ENCODE measurements at regions not wholly inside any gene's neighbourhood (a gene's known extent, or its start where the extent isn't known, plus 50 kb on each side); places are given as distances from the start of the nearest gene placed in this dataset.

DNA sequence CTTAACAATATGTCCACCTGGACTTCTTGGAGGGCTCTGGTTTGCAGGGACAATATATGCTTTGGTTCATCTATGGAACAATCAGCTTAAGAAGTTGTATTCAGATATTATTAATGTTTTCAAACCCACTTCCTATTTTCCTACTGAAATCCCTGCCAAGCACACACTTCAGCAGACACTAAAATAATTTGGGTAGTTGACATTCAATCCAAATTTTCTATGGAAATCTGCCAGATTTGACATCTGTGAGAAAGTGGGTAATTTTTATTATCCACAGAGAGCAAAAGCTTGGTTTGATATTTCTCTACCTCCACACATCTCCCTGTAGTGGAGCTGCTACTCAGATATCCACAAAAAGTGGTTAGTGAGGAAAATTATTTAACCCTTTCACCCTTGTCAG is 378.8 kb upstream of the SOX5 start:
- Histone ChIP-seq H3K9me1 (replicated peaks; ENCODE audit: control insufficient read depth, extremely low read depth, insufficient read depth, low read length) (no peaks in the 10 kb centered on the region), H3K79me2 (ENCODE audit: control insufficient read depth, insufficient read depth, low read length) (no peaks in the 10 kb centered on the region), H3K9me3 (replicated peaks; ENCODE audit: control insufficient read depth, insufficient read depth, low read length) (no peaks in the 10 kb centered on the region), H2AFZ (ENCODE audit: low read depth, low read length) (no peak overlapping the region), H3K4me3 (replicated peaks in 1 of 3; ENCODE audit: insufficient read depth in 1 of 3, low read depth in 1 of 3, low read length in 3 of 3) (no peak overlapping the region), H3K27me3 (ENCODE audit: control insufficient read depth in 2 of 2, insufficient read depth in 2 of 2, low read length in 2 of 2) (no peaks in the 10 kb centered on the region), H3K4me1 (ENCODE audit: control insufficient read depth, extremely low read depth, insufficient read depth, low read length) (no peaks in the 10 kb centered on the region), H3K27ac (ENCODE audit: insufficient read depth, low read depth, low read length) (no peak overlapping the region), H3K36me3 (ENCODE audit: control insufficient read depth in 2 of 2, extremely low read depth in 1 of 2, insufficient read depth in 2 of 2, low read length in 2 of 2) (no peaks in the 10 kb centered on the region), H3K4me2 (ENCODE audit: insufficient read depth, low read length) (no peak overlapping the region), H3K9ac (replicated peaks; ENCODE audit: extremely low read depth, insufficient read depth, low read length) (no peak overlapping the region), H4K20me1 (replicated peaks; ENCODE audit: control insufficient read depth, extremely low read depth, insufficient read depth, low read length) (no peaks in the 10 kb centered on the region)
- FAIRE-seq (no peak), DNase-seq (ENCODE audit: low read depth, low spot score) (no peak)
- CTCF ChIA-PET: no interaction called here
- dilution Hi-C loops (cut with MboI; ENCODE audit: extremely low pct_ligation_motif_present, low sequenced_read_pairs) (no loop called here), intact Hi-C loops (cut with micrococcal nuclease) (no loop called here)
- no peak for TF ChIP-seq POLR2A (IDR thresholded peaks at IDR 0.05; ENCODE audit: low read depth, low read length)
- TF ChIP-seq GATA2 (IDR thresholded peaks at IDR 0.05; ENCODE audit: insufficient read depth, insufficient read length, low read depth, low read length): no peak
- TF ChIP-seq, protein P1, sequence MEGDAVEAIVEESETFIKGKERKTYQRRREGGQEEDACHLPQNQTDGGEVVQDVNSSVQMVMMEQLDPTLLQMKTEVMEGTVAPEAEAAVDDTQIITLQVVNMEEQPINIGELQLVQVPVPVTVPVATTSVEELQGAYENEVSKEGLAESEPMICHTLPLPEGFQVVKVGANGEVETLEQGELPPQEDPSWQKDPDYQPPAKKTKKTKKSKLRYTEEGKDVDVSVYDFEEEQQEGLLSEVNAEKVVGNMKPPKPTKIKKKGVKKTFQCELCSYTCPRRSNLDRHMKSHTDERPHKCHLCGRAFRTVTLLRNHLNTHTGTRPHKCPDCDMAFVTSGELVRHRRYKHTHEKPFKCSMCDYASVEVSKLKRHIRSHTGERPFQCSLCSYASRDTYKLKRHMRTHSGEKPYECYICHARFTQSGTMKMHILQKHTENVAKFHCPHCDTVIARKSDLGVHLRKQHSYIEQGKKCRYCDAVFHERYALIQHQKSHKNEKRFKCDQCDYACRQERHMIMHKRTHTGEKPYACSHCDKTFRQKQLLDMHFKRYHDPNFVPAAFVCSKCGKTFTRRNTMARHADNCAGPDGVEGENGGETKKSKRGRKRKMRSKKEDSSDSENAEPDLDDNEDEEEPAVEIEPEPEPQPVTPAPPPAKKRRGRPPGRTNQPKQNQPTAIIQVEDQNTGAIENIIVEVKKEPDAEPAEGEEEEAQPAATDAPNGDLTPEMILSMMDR (IDR thresholded peaks at IDR 0.05; ENCODE audit: extremely low read depth in 1 of 2, insufficient read depth in 1 of 2, low read depth in 1 of 2, low read length in 2 of 2): no peak
- TF ChIP-seq JUN (IDR thresholded peaks at IDR 0.05; ENCODE audit: borderline replicate concordance, insufficient read depth, insufficient read length, low read depth): no peak
- TF ChIP-seq POLR2AphosphoS5 (IDR thresholded peaks at IDR 0.05; ENCODE audit: insufficient read depth, low read depth, low read length): no peak
- TF ChIP-seq FOS (IDR thresholded peaks at IDR 0.05; ENCODE audit: borderline replicate concordance, insufficient read depth, low read length): no peak
- TF ChIP-seq, protein P2, sequence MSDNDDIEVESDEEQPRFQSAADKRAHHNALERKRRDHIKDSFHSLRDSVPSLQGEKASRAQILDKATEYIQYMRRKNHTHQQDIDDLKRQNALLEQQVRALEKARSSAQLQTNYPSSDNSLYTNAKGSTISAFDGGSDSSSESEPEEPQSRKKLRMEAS (IDR thresholded peaks at IDR 0.05; ENCODE audit: insufficient read depth, insufficient read length): no peak
- no peak for TF ChIP-seq MYC (IDR thresholded peaks at IDR 0.05; ENCODE audit: low read depth, low read length)
- TF ChIP-seq EZH2 (IDR thresholded peaks at IDR 0.05; ENCODE audit: borderline replicate concordance, low read depth, low read length, severe bottlenecking): no peak
- BruUV-seq (replicated peaks): no TSS peak
- POLR2A ChIA-PET: no interaction called here
